Iris pigment epithelial cell (primary cell): ENCODE measurements at regions not wholly inside any gene's neighbourhood (a gene's known extent, or its start where the extent isn't known, plus 50 kb on each side); places are given as distances from the start of the nearest gene placed in this dataset.

Experiments
- DNase-seq: peaks from one replicate; pipeline ENCODE4 v3.0.0-alpha.2; 2011; ENCODE audit warnings: low read depth

DNA sequence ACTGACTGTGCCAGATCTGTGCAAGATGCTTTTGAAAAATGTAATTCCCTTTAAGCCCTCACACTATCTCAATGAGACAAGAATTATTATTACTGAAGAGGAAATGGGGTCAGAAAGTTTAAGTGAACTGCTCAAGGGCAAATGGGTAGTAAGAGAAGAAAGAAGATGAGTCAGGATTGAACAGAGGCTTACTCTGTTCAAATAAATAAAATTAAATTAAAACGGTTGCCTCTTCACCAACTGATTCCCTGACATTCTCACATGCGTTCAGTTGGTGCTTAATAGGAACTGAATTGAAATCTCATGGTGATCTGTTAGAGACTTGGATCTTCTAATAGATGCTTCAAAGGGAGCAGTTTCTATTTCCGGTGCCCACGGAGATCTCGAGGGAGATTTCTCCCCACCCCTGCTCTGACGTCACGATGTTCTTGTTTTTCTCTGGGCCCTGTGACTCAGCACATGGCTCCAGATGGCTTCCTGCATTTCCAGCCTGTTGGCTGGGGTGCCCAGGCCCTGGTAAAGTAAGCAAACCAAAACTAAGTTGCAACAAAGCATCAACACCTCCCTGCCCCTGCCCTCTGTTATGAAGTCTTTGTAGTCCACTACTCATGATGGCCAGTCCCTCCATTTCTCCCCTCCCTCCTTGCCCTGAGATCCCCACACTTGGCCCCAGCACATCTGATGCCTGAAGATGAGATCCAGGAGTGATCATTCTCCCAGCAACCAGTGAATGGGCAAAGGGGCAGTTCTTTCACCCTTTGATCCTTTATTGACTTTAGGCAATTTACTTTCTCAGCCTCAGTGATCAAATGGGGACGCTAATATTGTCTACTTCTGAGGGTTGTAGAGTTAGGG is 106.1 kb upstream of the CPEB4 start:
- DNase-seq, result peak; percentile 96

DNA sequence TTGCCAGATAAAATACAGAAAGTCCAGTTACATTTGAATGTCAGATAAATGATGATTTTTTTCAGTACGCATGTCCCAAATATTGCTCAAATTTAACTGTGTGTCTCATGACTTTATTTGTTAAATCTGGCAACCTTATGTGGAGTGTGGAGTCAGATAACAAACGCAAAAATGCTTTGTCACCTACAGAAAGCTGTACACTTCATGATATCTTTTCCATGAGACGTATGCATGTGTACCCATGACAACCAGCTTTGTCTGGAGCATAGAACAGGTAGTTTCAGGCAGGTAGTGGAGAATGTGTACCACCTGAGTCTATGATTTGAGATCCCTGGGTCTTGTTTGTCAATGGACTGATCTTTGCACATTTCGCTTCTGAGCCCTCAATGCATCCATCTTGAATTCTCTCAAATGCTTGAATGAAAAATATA is 105.5 kb upstream of the CPEB4 start:
- no peak for DNase-seq

DNA sequence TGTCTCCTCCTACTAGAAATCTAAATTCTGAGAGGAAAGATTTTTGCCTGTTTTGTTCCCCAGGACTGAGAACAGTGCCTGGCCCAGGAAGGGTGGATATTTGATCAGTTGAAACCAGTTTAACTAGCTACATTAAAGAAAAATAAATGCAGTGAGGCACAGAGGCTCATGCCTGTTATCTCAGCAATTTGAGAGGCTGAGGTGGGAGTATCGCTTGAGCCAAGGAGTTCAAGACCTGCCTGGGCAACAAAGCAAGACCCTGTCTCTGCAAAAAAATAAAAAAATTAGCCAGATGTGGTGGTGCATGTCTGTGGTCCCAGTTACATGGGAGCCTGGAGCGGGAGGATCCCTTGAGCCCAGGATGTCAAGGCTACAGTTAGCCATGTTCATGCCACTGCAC is 104.8 kb upstream of the CPEB4 start:
- DNase-seq, result no peak

GRCh38 chr5:173785400-173785799 is 102.7 kb upstream of the CPEB4 start:
- DNase-seq, result no peak

DNA sequence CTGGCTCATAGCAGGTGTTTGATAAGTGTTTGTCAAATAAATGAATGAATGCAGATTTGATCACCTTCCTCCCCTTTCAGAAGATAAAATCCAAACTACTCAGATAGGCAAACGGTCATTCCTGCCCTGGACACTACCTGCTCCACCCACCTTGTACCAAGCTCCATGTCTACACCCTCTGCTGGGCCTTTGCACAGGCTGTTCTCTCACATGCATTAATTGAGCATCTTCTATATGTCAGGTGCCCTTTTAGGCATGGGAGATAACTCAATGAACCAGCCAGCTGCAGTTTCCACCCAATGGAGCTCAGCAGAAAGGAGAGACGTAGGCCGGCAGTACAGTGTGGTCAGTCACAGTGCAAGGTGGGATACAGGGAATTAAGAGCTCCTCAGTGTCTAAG is 102.3 kb upstream of the CPEB4 start:
- DNase-seq, result no peak

GRCh38 chr5:173786286-173787187 is 101.6 kb upstream of the CPEB4 start:
- DNase-seq, result no peak

DNA sequence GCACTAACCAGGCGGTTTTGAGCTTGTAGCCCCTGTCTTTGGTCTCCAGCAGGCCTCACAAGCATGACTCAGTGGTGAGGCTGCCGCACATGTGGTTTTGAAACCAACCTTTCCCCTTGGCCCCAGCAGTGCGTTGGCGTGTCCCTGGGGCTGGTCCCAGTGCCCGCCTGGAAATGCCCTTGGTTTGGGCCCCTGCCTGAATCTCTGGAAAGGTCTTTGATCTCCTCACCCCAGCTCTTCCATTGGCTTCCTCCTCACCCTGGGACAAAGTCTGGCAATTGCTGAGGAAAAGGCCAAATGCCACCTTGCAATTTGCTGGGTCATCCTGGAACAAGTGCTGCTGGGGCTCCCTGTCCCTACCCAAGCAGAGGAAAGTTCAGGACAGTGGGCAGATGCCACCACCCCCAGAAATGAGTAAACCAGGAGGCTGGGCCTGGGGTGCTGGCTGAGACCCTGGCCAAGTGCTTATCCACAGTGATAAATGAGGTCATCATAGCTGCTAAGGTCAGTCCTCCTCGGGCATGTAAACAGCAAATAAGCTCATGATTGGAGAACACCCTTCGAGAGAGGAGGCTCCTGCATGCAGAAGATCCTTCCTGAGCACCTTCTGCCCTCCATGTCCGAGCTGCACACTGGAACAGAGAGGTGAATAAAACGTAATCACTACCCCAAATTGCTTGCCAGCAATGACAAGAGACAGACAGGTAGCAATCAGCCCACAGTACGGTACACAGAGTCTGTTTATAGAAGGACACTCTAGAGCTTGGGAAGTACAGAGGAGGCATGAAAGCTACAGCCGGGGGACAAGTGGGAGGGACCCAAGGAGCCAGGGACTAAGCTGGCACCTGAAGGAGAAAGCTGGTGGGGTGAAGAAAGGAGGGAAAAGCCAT is 98.9 kb upstream of the CPEB4 start:
- DNase-seq, result peak; percentile 76

GRCh38 chr5:173790177-173790719 is 97.9 kb upstream of the CPEB4 start:
- no peak for DNase-seq

- DNase-seq, result no peak
Measured at GRCh38 chr5:173790836-173791546, 97.2 kb upstream of the CPEB4 start.

GRCh38 chr5:173791878-173792277 is 96.3 kb upstream of the CPEB4 start:
- no peak for DNase-seq

GRCh38 chr5:173792781-173793547 is 95.2 kb upstream of the CPEB4 start:
- DNase-seq, result no peak

DNA sequence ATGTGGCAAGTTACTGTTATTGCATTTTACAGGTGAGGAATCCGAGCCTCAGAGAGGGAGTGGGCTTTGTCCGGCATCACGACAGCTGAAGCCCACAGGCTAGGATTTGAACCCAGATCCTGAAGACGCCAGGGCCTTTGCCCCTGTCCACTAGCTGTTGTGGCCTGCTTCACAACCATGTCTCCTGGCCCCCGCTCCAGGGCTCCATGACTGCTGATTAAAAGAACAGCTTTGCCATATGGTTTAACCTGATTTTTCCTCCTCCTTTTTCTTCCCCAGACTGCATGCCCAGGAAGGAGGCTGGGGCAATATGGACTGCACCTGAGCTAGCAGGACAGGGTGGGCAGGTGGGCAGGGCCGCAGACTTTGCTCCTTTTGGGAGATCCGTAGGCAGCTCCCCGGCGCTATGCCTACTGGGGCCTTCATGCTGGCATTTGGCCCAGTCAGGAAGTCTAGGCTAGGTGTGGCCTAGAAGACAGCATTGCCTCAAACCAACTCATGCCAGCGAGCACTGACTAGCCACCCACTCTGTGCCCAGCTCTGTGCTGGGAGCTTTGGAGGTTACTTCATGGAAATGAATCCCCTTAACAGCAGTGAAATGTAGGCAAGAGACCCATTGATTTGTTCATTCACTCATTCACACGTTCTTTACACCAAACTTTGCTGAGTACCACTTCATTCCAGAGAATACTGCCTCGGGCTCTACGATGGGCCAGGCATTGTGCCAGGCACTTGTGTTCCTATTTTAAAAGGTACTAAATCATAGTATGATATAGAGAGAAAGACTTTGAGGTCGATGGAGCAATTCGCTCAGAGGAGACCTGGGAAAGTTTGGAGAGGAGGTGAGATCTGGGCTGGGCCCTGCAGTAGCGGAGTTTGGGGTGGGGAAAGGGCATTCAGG is 94.3 kb upstream of the CPEB4 start:
- no peak for DNase-seq

DNA sequence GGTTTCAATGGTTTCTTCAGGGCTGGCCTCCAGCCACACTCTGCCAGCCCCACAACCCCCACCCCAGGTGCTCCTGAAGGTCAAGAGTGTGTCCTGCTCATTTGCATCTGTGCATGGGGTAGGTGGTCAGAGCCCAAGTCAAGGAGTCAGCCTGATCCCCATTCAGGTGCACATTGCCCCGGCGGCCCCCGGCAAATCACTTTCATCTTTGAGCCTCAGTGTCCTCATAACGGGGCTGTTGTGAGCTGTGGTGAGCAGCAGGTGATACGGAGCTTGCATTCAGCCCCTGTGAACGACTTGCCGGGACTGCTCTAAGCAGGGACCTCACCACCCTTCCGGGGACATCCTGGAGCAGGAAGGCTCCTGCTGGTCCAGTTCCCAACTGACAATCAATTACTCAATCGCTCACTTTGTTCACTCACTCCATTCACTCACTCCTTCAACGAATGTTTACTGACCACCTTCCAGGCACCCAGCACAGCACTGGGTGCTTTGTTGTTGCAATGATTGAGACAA is 93.2 kb upstream of the CPEB4 start:
- no peak for DNase-seq

DNA sequence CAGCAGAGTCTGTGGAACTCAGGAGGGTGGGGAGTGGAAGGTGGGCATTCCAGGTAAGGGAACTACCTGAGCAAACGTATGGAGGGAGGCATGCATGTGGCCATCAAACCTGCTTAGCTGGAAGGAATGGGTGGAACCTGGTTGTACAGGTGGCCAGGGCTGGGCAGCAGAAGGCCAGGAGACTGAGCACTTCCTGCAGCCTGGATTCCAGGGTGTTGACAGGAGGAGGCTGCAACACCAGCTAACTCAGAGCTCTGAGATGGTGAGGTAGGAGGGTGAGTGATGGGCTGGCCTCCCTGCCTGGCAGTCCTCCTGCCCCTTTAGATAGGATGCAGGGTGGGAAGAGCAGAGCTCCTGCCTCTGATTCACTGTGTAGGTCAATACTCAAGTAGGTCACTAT is 92.5 kb upstream of the CPEB4 start:
- DNase-seq, result no peak

DNA sequence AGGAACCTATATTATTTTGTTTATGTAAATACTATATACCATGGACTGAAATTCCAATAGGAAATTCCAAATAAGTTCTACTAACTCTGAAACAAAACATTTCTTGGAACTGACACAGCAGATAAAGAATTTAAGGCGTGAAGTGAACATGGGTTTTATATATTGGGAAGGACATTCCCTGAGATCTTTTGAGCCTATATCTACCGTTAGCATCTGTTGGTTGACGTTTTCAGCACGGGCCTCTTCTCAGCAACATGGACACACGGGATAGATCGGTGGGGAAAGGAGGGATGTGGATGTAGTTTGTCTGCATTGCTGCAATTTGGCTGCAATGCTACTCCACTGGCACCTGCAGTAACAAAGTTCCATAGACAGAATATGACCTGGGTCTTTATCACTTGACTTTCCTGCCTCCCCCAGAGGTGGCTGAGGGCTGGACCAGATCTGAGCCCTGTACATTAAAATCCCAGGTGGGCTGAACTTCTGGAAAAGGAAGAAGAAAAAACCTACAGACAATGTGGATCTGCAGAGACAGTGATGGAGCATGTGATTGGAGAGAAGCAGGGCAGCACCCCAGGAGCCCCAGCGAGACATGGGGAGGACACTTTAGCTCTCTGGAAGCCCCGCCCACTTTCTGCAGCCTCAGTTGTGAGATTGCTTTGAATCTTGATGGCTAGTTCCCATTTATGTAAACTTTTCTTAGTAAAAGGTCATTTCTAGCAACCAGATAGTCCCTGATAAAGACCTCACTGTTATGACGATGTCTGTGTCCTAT is 91.2 kb upstream of the CPEB4 start:
- DNase-seq, result no peak

DNA sequence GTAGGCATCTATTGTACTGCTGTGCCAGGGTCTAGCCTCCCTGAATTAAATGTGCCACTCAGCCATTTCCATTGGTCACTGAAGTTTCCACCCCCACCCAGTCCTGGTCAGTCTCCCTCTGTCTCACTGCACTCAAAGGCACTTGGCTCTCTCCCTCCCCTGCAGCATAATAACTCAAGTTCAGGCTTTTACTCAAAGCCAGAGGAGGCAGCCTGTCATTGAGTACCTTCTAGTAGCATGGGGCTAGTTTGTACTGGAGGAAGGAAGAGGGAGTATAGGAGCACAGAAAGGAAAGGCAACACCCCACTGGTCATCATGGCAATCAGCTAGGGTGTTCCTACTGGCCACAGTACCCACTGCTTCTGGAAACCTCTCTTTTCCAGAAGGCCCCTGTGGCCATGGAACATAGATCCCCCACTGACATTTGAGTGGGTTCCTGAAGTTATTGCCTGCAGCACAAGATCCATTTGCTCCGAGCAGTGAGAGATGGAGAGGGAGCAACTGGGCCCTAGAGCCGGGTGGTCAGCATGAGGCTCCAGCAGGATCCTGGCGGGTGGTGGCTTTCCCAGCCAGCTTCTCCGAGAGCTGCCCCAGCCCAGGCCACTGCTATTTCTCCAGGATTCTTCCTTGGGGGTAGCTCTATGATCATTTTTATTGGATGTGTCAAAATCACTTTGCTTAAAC is 89.9 kb upstream of the CPEB4 start:
- DNase-seq, result no peak

GRCh38 chr5:173800340-173800739 is 87.8 kb upstream of the CPEB4 start:
- DNase-seq, result no peak

DNA sequence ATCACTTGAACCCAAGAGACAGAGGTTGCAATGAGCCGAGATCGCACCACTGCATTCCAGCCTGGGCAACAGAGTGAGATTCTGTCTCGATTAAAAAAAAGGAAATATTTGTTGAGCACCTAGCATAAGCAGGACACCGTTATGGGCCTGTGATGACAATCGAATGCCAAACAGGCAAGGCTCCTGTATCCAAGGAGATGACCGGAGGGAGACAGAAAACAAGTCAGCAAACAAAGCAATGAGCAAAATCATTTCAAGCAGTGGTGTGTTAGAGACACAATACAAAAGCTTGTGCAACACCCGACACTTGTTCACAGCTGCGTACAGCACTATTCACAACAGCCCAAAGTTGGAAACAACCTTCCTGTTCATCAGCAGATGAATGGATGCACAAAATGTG is 87.1 kb upstream of the CPEB4 start:
- DNase-seq, result no peak
